ENCODE measurements at regions not wholly inside any gene's neighbourhood (a gene's known extent, or its start where the extent isn't known, plus 50 kb on each side); places are given as distances from the start of the nearest gene placed in this dataset.

DNA sequence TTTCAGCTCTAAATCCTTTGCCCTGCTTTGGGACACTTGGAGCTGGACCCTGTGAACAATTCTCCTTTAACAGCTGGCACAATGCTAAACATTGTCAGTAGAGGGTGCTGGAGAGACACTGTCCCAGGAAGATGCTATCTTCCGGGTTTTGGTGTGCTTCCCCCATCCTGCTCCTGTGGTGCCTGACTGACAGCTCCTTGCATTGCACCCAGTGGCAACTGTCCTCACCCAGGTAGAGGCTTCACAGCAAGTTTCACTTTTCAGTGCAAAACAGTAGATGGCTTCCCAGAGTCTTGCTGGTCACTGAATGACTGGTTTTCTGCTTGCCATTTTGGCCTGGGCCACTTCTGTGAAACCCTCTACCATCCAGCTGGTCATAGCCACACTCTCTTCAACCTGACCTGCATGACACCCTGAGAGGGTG lies 77.3 kb downstream of the CDC14C start:
- POLR2A ChIA-PET, result no interaction called here
- intact Hi-C loops (cut with micrococcal nuclease), result no loop called here
- Histone ChIP-seq H3K9ac (ENCODE audit: low read length) (no peak overlapping the region), H3K4me3 (replicated peaks in 1 of 2; ENCODE audit: low read depth in 1 of 2, low read length in 2 of 2) (no peak overlapping the region), H3K79me2 (ENCODE audit: insufficient read depth, low read length) (no peaks in the 10 kb centered on the region), H3K27me3 (ENCODE audit: insufficient read depth, low read length) (no peaks in the 10 kb centered on the region), H2AFZ (ENCODE audit: low read depth, low read length, poor library complexity, severe bottlenecking) (no peak overlapping the region), H4K20me1 (ENCODE audit: insufficient read depth) (no peaks in the 10 kb centered on the region), H3K9me3 (ENCODE audit: control insufficient read depth in 1 of 2, insufficient read depth in 1 of 2, low read depth in 1 of 2, low read length in 2 of 2) (peaks cover 4 to 18% of the 10 kb centered on the region in 2 experiments; a peak in 2 of 4 replicates), H3K9me2 (ENCODE audit: insufficient read depth) (no peaks in the 10 kb centered on the region), H3K4me1 (ENCODE audit: control insufficient read depth in 1 of 2, insufficient read depth in 2 of 2, low read length in 2 of 2) (no peaks in the 10 kb centered on the region), H3K27ac (ENCODE audit: low read depth, low read length) (no peak overlapping the region), H3K36me3 (ENCODE audit: control insufficient read depth in 1 of 2, insufficient read depth in 2 of 2, low read length in 2 of 2) (no peaks in the 10 kb centered on the region), H3K4me2 (ENCODE audit: low read length) (no peak overlapping the region)
- ATAC-seq (peak; percentile 40), DNase-seq (ENCODE audit: low read depth, low spot score) (no peak)
- no TSS peak for BruUV-seq (replicated peaks)
- TF ChIP-seq EGR1 (IDR thresholded peaks at IDR 0.05; ENCODE audit: low read depth), result no peak
- no peak for TF ChIP-seq EZH2phosphoT487 (IDR thresholded peaks at IDR 0.05; ENCODE audit: borderline replicate concordance)
- TF ChIP-seq, protein P1, sequence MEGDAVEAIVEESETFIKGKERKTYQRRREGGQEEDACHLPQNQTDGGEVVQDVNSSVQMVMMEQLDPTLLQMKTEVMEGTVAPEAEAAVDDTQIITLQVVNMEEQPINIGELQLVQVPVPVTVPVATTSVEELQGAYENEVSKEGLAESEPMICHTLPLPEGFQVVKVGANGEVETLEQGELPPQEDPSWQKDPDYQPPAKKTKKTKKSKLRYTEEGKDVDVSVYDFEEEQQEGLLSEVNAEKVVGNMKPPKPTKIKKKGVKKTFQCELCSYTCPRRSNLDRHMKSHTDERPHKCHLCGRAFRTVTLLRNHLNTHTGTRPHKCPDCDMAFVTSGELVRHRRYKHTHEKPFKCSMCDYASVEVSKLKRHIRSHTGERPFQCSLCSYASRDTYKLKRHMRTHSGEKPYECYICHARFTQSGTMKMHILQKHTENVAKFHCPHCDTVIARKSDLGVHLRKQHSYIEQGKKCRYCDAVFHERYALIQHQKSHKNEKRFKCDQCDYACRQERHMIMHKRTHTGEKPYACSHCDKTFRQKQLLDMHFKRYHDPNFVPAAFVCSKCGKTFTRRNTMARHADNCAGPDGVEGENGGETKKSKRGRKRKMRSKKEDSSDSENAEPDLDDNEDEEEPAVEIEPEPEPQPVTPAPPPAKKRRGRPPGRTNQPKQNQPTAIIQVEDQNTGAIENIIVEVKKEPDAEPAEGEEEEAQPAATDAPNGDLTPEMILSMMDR (IDR thresholded peaks at IDR 0.05 in 2 of 3, conservative IDR thresholded peaks at IDR 0.05 in 1 of 3; ENCODE audit: borderline replicate concordance in 1 of 3, insufficient read depth in 1 of 3, low read depth in 2 of 3, low read length in 2 of 3), result peak in 2 of 3 experiments; percentile 32 to 35; a peak in 1 of 6 replicates
- TF ChIP-seq RAD21 (IDR thresholded peaks at IDR 0.05; ENCODE audit: low read depth), result no peak
- RAD21 ChIA-PET (ENCODE audit: low non-redundant PET in 1 of 2, low total read pairs in 2 of 2, uncharacterized antibody in 2 of 2, unreplicated experiment in 2 of 2), result no interaction called here
- CTCF ChIA-PET, result no interaction called here

DNA sequence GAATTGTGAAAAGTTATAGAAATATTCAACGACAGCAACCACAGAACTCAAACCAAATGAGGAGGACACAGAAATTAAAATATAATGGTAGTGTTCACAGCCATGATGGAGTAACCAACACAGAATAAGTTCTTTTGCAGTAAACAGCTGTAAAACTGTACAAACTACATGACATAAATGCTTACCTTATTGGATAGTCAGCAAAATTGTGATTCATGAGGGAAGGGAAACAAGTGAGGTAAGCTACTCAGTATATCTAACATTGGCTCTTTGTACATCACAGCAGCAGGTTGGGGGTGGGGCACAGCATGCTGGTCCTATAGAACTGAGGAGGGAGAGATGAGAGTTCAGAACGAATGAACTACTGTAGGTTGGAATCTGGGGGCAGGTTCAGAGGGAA lies 86.4 kb downstream of the CDC14C start:
- no peak for ATAC-seq
- H3K9me2 ChIP-seq (ENCODE audit: insufficient read depth), result no peaks in the 10 kb centered on the region
- H3K36me3 ChIP-seq (ENCODE audit: control insufficient read depth in 1 of 2, insufficient read depth in 2 of 2, low read length in 2 of 2), result no peaks in the 10 kb centered on the region
- H3K4me2 ChIP-seq (ENCODE audit: low read length), result no peak overlapping the region
- no TSS peak for BruUV-seq (replicated peaks)
- H3K4me3 ChIP-seq (replicated peaks in 1 of 2; ENCODE audit: low read depth in 1 of 2, low read length in 2 of 2), result no peak overlapping the region
- H3K9me3 ChIP-seq (ENCODE audit: control insufficient read depth in 1 of 2, insufficient read depth in 1 of 2, low read depth in 1 of 2, low read length in 2 of 2), result peaks cover 0 to 14% of the 10 kb centered on the region in 2 experiments; a peak in 2 of 4 replicates
- TF ChIP-seq ZFX (IDR thresholded peaks at IDR 0.05) (no peak), YY1 (IDR thresholded peaks at IDR 0.05; ENCODE audit: extremely low read depth, insufficient replicate concordance, low read depth, low read length) (no peak), RAD21 (IDR thresholded peaks at IDR 0.05; ENCODE audit: low read depth) (no peak), EGR1 (IDR thresholded peaks at IDR 0.05; ENCODE audit: low read depth) (no peak)
- TF ChIP-seq, protein P1 (IDR thresholded peaks at IDR 0.05 in 2 of 3, conservative IDR thresholded peaks at IDR 0.05 in 1 of 3; ENCODE audit: borderline replicate concordance in 1 of 3, insufficient read depth in 1 of 3, low read depth in 2 of 3, low read length in 2 of 3), result no peak
- TF ChIP-seq, protein P2, sequence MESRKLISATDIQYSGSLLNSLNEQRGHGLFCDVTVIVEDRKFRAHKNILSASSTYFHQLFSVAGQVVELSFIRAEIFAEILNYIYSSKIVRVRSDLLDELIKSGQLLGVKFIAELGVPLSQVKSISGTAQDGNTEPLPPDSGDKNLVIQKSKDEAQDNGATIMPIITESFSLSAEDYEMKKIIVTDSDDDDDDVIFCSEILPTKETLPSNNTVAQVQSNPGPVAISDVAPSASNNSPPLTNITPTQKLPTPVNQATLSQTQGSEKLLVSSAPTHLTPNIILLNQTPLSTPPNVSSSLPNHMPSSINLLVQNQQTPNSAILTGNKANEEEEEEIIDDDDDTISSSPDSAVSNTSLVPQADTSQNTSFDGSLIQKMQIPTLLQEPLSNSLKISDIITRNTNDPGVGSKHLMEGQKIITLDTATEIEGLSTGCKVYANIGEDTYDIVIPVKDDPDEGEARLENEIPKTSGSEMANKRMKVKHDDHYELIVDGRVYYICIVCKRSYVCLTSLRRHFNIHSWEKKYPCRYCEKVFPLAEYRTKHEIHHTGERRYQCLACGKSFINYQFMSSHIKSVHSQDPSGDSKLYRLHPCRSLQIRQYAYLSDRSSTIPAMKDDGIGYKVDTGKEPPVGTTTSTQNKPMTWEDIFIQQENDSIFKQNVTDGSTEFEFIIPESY (IDR thresholded peaks at IDR 0.05; ENCODE audit: extremely low read depth, insufficient replicate concordance, low read length), result no peak
- H4K20me1 ChIP-seq (ENCODE audit: insufficient read depth), result no peaks in the 10 kb centered on the region
- no peaks in the 10 kb centered on the region for H3K4me1 ChIP-seq (ENCODE audit: control insufficient read depth in 1 of 2, insufficient read depth in 2 of 2, low read length in 2 of 2)
- H3K79me2 ChIP-seq (ENCODE audit: insufficient read depth, low read length), result no peaks in the 10 kb centered on the region
- ChIA-PET CTCF (no interaction called here), POLR2A (no interaction called here), RAD21 (ENCODE audit: low non-redundant PET in 1 of 2, low total read pairs in 2 of 2, uncharacterized antibody in 2 of 2, unreplicated experiment in 2 of 2) (no interaction called here)
- intact Hi-C loops (cut with micrococcal nuclease), result no loop called here
- DNase-seq (ENCODE audit: low read depth, low spot score), result no peak
- no peak overlapping the region for H3K27ac ChIP-seq (ENCODE audit: low read depth, low read length)
- H2AFZ ChIP-seq (ENCODE audit: low read depth, low read length, poor library complexity, severe bottlenecking), result no peak overlapping the region
- H3K27me3 ChIP-seq (ENCODE audit: insufficient read depth, low read length), result no peaks in the 10 kb centered on the region
- H3K9ac ChIP-seq (ENCODE audit: low read length), result no peak overlapping the region
